Aorta (tissue), 5 donors: ENCODE measurements at regions not wholly inside any gene's neighbourhood (a gene's known extent, or its start where the extent isn't known, plus 50 kb on each side); places are given as distances from the start of the nearest gene placed in this dataset.

Experiments
- ATAC-seq: fragments of 200-7000 bp; cut with Tn5 transposase; one replicate; pipeline ENCODE4 v1.9.1; 2022; ENCODE audit warnings: moderate library complexity; ENCODE audit not compliant: low FRiP score
- DNase-seq, 2 donors: peaks; one replicate each; pipeline ENCODE4 v3.0.0-alpha.2; 2020
- H3K27ac ChIP-seq, 2 donors: one replicate each; pipeline ENCODE4 v1.5.1; 2013; ENCODE audit warnings: low read length in 2 of 2, mild to moderate bottlenecking in 2 of 2, moderate library complexity in 2 of 2, control low read depth in 1 of 2, inconsistent platforms in 1 of 2, low read depth in 1 of 2
- H3K27me3 ChIP-seq, 2 donors: one replicate each; pipeline ENCODE4 v1.6.1; 2013; ENCODE audit warnings: control low read depth in 1 of 2, low read length in 1 of 2, mild to moderate bottlenecking in 1 of 2, moderate library complexity in 1 of 2; ENCODE audit not compliant: insufficient read depth in 2 of 2, control insufficient read depth in 1 of 2
- H3K36me3 ChIP-seq, 2 donors: one replicate each; pipeline ENCODE4 v1.6.1; 2013; ENCODE audit warnings: control low read depth in 1 of 2, low read length in 1 of 2, mild to moderate bottlenecking in 1 of 2; ENCODE audit not compliant: insufficient read depth in 2 of 2, control insufficient read depth in 1 of 2
- H3K4me1 ChIP-seq, 2 donors: one replicate each; pipeline ENCODE4 v1.6.1; 2013; ENCODE audit warnings: low read length in 2 of 2, control low read depth in 1 of 2, mild to moderate bottlenecking in 1 of 2, moderate library complexity in 1 of 2; ENCODE audit not compliant: insufficient read depth in 2 of 2, control insufficient read depth in 1 of 2
- H3K4me3 ChIP-seq, 2 donors: one replicate each; pipeline ENCODE4 v1.5.1; 2013; ENCODE audit warnings: low read length in 2 of 2, control low read depth in 1 of 2, mild to moderate bottlenecking in 1 of 2
- H3K9me3 ChIP-seq: one replicate; pipeline ENCODE4 v1.6.1; 2013; ENCODE audit warnings: mild to moderate bottlenecking, low read length; ENCODE audit not compliant: control insufficient read depth
- WGBS, 2 donors: extraction: QIAGEN DNeasy Blood & Tissue Kit; methylation state at CpG; one replicate each; pipeline ENCODE4 v1.1.7; 2013; 5-methylcytosine and 5-hydroxymethylcytosine counted together
- intact Hi-C, 2 donors: fragments of 100-400 bp; cut with DNase I; formaldehyde crosslinking; loops; one replicate each; pipeline versions ENCODE4 v1.14.2 to v1.15.0; 2022
- donor health status: healthy with polysubstance abuse.
- donor health status: Bipolar disorder and iron deficiency.
- donor health status: DM: no; HTN: no; CAD: no.
- donor health status: DM: no; HTN: no; CAD: no.
- donor health status: DM: yes; HTN: yes; CAD: no.

DNA sequence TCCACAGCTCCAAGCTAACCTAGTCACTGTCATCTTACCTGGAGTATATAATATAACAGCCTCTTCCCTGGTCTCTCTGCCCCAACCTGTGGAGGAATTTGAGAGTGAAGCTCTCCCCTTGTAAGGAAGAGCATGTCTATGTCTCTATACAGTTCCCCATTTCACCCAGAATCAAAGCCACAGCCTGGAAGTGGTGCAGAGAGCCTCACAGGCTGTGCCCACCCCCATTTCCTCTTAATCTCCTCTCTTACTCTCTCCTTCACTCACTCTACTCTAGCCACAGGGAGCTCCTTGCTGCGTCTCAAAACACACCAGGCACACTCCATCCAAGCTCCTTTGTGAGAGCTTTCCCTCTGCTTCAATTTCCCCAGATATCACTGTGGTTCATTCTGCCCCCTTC, 302.5 kb upstream of the ISX start:
- Histone ChIP-seq H3K27ac (no peak overlapping the region), H3K4me3 (no peak overlapping the region), H3K27me3 (no peaks in the 10 kb centered on the region), H3K4me1 (no peaks in the 10 kb centered on the region), H3K9me3 (peaks cover 1% of the 10 kb centered on the region), H3K36me3 (no peaks in the 10 kb centered on the region)
- intact Hi-C loops: no loop called here
- DNase-seq (no peak), ATAC-seq (no peak)
- 27 to 44% methylated on average over 1 of the region's 1 CpG for WGBS, 2 donors

DNA sequence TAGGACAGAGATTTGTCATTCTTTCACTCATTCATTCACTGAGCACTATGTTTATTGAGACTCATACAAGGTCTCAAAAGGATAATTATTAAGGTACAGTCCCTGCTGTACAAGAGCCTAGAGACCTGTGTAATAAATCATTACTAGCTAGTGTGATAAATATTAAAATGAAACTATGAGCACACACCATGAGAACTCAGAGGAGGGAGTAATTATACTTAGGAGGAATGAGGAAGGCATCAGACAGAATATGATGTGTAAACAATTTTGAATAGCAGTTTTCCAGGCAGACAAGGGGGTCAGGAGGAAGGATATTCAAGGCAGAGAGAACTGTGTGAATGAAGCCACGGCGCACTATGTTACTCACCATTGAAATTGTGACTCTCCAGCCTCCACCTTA, 300.8 kb upstream of the ISX start:
- no peak overlapping the region for H3K4me3 ChIP-seq
- DNase-seq (no peak), ATAC-seq (no peak)
- no peaks in the 10 kb centered on the region for H3K4me1 ChIP-seq
- H3K36me3 ChIP-seq: no peaks in the 10 kb centered on the region
- intact Hi-C loops: no loop called here
- peaks cover 1% of the 10 kb centered on the region for H3K9me3 ChIP-seq
- no peaks in the 10 kb centered on the region for H3K27me3 ChIP-seq
- H3K27ac ChIP-seq: no peak overlapping the region
- 88 to 92% methylated on average over 2 of the region's 2 CpGs for WGBS, 2 donors

DNA sequence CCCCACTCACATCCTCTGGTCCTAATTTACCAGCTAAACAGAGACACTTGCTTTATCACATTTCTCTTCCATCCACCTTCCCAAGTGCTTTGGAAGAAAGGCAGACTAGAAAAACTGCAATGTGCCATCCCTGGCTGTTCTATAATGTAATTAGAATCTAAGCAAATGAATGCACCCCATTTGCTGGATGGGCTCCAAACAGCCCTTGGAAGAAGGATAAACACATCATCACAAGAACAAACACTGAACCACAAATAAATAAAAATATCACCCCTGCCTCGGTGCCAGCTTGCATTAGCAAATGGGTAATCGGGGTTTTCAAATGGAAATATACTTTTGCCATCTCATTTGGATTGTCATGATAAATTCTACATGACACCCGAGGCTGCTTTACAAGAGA, 296.6 kb upstream of the ISX start:
- intact Hi-C loops: no loop called here
- WGBS, 2 donors: 57 to 74% methylated on average over 3 of the region's 3 CpGs
- H3K27ac ChIP-seq: no peak overlapping the region
- H3K9me3 ChIP-seq: peaks cover 3% of the 10 kb centered on the region
- H3K4me1 ChIP-seq: no peaks in the 10 kb centered on the region
- DNase-seq (no peak), ATAC-seq (no peak)
- no peak overlapping the region for H3K4me3 ChIP-seq
- H3K36me3 ChIP-seq: no peaks in the 10 kb centered on the region
- no peaks in the 10 kb centered on the region for H3K27me3 ChIP-seq

DNA sequence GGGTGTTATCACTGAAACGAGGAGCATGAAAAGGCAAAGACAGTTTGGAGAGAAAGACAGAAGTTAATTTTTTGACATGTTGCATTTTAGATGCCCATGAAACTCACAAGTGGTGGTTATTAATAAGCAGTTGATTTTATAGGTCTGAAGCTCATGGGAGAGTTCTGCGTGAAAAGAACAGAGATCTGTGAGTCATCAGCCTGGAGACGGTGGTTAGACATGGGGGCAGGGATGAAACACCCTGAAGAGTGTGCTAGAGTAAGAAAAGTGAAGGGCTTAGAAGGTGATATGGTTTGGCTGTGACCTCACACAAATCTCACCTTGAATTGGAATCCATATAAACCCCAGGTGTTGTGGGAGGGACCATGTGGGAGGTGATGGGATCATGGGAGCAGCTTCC, 289.1 kb upstream of the ISX start:
- no peaks in the 10 kb centered on the region for H3K9me3 ChIP-seq
- H3K36me3 ChIP-seq: no peaks in the 10 kb centered on the region
- ATAC-seq (no peak), DNase-seq (no peak)
- WGBS, 2 donors: 44 to 53% methylated on average over 3 of the region's 3 CpGs
- intact Hi-C loops: no loop called here
- H3K27ac ChIP-seq: no peak overlapping the region
- H3K4me1 ChIP-seq: no peaks in the 10 kb centered on the region
- H3K4me3 ChIP-seq: no peak overlapping the region
- no peaks in the 10 kb centered on the region for H3K27me3 ChIP-seq

DNA sequence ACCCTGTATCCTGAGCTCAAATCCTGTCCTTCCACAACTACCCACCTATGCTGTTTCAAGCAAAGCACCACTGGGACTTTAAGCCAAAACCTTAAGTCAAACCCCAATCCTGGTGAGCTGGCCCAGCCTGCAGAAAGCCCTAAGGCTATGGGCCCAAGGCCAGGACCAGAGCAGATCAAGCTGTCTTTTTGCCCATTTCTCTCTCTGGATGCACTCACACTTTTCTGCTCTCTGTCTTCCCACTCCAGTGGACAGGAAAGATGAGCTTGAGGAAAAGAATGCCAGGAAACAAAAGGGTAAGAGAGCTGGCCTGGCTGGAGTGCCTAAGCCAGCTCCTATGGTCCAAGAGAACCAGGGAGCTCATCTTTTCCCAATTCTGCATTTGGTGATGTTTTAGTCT, 284.3 kb upstream of the ISX start:
- Histone ChIP-seq H3K27ac (no peak overlapping the region), H3K4me1 (no peaks in the 10 kb centered on the region), H3K36me3 (no peaks in the 10 kb centered on the region), H3K9me3 (no peaks in the 10 kb centered on the region), H3K27me3 (no peaks in the 10 kb centered on the region), H3K4me3 (no peak overlapping the region)
- intact Hi-C loops: no loop called here
- DNase-seq (no peak), ATAC-seq (no peak)

DNA sequence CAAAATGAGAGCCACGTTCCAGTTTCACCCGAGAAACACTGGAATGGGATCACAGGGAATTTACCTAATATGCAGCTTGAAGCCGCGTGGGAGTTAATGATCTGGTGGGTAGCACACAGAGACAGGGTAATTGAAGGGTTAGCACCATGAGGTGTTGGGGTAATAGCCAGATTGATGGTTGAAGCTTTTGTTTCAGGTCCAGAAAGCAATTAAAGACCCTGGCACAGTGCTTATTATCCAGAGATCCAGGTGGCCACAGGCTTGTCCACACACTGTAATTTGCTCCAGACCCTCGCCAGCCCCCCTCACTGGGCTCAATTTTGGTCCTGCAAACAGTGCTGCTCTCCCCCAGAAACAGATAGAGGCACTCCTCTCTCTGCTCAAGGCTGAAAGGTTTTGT, 282.5 kb upstream of the ISX start:
- no peaks in the 10 kb centered on the region for H3K27me3 ChIP-seq
- no peaks in the 10 kb centered on the region for H3K36me3 ChIP-seq
- ATAC-seq (no peak), DNase-seq (no peak)
- no peaks in the 10 kb centered on the region for H3K9me3 ChIP-seq
- H3K27ac ChIP-seq: no peak overlapping the region
- no peak overlapping the region for H3K4me3 ChIP-seq
- intact Hi-C loops: no loop called here
- no peaks in the 10 kb centered on the region for H3K4me1 ChIP-seq
- 26 to 51% methylated on average over 5 of the region's 5 CpGs for WGBS, 2 donors

DNA sequence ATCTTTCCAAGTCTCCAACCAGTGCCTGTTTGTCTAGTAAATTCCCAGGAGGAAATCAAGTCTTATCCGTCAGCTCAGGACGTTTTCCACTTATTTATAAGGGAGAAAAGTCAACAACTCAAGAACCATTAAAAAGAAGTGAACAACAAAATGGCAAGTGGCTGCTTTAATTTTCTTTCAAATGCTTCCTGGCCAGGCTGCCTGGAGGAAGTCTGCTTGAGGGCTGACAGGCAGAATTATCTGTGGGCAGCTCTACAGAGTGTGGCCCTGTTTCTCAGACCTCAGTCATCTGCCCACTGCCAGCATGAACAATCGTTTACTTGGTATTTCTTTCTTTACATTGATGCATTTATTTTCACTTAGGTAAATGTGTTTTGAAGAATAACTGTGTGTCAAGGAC, 281.9 kb upstream of the ISX start:
- ATAC-seq: no peak
- WGBS, 2 donors: 12 to 13% methylated on average over 3 of the region's 3 CpGs
- H3K4me1 ChIP-seq: no peaks in the 10 kb centered on the region

DNA sequence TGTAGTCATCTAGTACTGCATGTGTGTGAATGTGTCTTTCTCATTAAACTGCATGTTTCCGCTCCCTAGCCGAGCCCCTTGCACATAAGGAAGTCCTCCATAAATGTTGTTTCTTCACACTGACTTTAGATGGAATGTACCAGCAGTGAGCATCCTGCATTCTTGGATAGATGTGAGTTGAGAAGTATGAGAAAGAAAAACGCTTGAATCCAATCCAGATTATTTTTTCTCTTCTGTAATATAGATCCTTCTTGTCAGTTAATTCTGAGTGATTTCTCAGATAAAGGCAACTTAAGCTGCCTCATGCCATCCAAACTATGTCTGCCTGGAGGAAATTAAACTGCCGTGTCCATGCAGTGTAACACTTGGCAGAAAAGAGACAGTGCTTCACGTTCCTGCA, 268.1 kb upstream of the ISX start:
- 37 to 58% methylated on average over 5 of the region's 5 CpGs for WGBS, 2 donors
- DNase-seq (no peak), ATAC-seq (no peak)
- Histone ChIP-seq H3K27me3 (no peaks in the 10 kb centered on the region), H3K4me3 (no peak overlapping the region), H3K36me3 (no peaks in the 10 kb centered on the region), H3K4me1 (no peaks in the 10 kb centered on the region), H3K27ac (no peak overlapping the region), H3K9me3 (peaks cover 7% of the 10 kb centered on the region)
- intact Hi-C loops: no loop called here

More for the DNA sequence above, 281.9 kb upstream of the ISX start:
- Histone ChIP-seq H3K27me3 (no peaks in the 10 kb centered on the region), H3K4me3 (no peak overlapping the region), H3K36me3 (no peaks in the 10 kb centered on the region), H3K27ac (no peak overlapping the region), H3K9me3 (peaks cover 2% of the 10 kb centered on the region)
- intact Hi-C loops: no loop called here
- DNase-seq: no peak

DNA sequence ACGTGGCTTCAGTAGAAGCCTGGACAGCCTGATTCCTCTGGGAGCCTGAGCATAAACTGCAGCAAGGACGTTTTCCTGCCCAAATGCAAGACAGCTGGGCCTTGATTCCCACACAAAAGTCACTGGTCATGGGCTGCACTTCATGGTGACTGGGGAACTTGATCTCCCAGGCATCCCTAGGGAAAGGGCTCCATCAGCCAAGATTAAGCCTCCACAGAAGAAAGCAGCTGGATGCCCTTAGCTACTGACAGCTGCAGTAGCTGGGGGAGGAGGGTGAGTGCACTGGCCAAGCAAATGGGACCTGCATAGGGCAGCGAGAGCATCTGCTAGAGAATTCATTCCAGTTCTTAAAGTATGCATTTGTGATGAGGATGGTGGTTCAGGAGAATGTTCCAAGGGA, 267.4 kb upstream of the ISX start:
- ATAC-seq (no peak), DNase-seq (no peak)
- 41 to 53% methylated on average over 3 of the region's 3 CpGs for WGBS, 2 donors
- Histone ChIP-seq H3K4me1 (no peaks in the 10 kb centered on the region), H3K27me3 (no peaks in the 10 kb centered on the region), H3K36me3 (no peaks in the 10 kb centered on the region), H3K9me3 (peaks cover 7% of the 10 kb centered on the region), H3K27ac (no peak overlapping the region), H3K4me3 (no peak overlapping the region)
- intact Hi-C loops: no loop called here
